ENCODE measurements at regions not wholly inside any gene's neighbourhood (a gene's known extent, or its start where the extent isn't known, plus 50 kb on each side); places are given as distances from the start of the nearest gene placed in this dataset.

DNA sequence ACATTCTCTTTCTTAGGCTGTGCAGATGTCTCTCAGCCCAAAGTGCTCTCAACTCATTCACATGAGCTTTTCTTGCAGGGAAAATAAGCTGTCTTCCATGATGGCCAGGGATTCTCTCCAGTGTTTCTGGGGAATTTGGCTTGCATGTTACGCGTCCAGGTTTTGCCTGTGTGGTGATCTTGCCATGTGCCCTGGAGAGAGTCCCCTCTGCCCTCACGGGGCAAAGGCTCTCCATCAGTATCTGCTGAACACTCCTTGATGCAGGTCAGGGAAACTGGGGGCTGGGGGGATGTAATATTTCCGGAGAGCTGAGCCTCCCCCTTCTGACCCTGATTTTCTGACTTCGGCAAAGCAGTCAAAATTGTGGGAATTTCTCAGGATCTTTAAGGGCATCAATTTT, 87.6 kb downstream of the ACKR3 start:
- TF ChIP-seq, protein P1, sequence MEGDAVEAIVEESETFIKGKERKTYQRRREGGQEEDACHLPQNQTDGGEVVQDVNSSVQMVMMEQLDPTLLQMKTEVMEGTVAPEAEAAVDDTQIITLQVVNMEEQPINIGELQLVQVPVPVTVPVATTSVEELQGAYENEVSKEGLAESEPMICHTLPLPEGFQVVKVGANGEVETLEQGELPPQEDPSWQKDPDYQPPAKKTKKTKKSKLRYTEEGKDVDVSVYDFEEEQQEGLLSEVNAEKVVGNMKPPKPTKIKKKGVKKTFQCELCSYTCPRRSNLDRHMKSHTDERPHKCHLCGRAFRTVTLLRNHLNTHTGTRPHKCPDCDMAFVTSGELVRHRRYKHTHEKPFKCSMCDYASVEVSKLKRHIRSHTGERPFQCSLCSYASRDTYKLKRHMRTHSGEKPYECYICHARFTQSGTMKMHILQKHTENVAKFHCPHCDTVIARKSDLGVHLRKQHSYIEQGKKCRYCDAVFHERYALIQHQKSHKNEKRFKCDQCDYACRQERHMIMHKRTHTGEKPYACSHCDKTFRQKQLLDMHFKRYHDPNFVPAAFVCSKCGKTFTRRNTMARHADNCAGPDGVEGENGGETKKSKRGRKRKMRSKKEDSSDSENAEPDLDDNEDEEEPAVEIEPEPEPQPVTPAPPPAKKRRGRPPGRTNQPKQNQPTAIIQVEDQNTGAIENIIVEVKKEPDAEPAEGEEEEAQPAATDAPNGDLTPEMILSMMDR (conservative IDR thresholded peaks at IDR 0.05 in 1 of 2, IDR thresholded peaks at IDR 0.05 in 1 of 2; ENCODE audit: low read depth in 1 of 2, low read length in 2 of 2) = no peak
- TF ChIP-seq EZH2 (IDR thresholded peaks at IDR 0.05; ENCODE audit: low read length, missing control alignments) = no peak

Data from fibroblast of lung (primary cell).